ENCODE measurements at regions not wholly inside any gene's neighbourhood (a gene's known extent, or its start where the extent isn't known, plus 50 kb on each side); places are given as distances from the start of the nearest gene placed in this dataset.

DNA sequence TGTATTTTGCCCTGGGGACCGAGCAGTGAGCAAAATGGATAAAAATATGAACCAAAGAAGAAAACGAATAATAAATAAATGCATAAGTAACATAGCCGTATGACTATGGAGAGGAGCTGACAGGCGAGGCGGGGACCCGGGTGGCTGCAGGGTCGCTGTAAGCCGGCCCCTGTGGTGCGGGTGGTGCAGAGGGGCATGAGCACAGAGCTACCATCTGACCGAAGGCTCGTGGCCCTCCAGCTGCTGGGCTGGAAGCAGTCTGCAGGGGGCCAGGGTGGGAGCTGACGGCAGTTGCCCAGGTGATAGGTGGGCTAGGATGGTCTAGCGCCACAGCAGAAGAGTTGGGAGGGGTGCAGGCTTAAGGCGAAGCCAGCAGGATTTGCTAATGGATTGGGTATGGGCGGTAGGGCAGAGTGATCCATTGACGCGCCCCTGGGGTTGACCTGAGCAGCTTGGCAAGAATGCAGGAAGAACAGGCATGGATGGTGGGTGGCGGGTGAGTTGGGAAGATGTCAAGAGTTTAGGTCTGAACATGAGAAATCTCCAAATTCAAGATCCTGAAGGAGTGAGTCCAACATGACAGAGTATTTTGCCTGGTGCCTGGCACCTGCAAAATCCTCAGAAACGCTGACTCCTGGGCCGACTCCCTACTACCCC, 228.0 kb downstream of the FOXL1 start:
- DNase-seq (ENCODE audit: insufficient read length) = no peak
- FAIRE-seq = no peak
- TF ChIP-seq POLR2A (IDR thresholded peaks at IDR 0.05; ENCODE audit: low read depth, low read length) (no peak), POLR2AphosphoS5 (IDR thresholded peaks at IDR 0.05; ENCODE audit: low read depth, low read length) (no peak), TAF1 (IDR thresholded peaks at IDR 0.05; ENCODE audit: borderline replicate concordance, low read depth, low read length) (no peak)

- TF ChIP-seq TAF1 (IDR thresholded peaks at IDR 0.05; ENCODE audit: borderline replicate concordance, low read depth, low read length) = no peak
- TF ChIP-seq POLR2AphosphoS5 (IDR thresholded peaks at IDR 0.05; ENCODE audit: low read depth, low read length) = no peak
- TF ChIP-seq POLR2A (IDR thresholded peaks at IDR 0.05; ENCODE audit: low read depth, low read length) = no peak
- FAIRE-seq (no peak), DNase-seq (ENCODE audit: insufficient read length) (no peak)
These were observed 228.5 kb downstream of the FOXL1 start for GRCh38 chr16:86806838-86807351.

DNA sequence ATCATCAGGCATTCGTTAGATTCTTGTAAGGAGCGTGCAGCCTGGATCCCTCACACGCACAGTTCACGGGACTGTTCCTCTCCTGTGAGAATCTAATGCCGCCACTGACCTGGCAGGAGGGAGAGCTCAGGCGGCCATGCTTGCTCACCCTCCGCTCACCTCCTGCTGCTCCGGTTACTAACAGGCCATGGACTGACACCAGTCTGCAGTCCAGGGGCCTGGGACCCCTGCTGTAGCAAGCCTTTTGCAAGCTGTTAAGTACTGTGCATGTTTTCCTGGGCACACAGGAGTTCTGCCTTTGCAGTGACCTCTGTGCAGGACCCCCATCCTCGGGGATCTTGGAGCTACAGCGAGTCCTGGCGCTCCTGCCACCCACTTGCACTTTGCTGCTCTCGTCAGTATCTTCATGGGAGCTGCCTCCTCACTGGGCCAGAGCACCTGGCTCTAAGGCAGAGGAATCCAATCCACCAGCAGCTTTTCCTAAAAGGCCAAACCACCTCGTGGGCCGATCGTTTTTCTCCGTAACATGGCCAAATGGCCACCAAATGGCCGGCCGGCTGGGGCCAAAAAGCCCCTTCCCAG, 230.6 kb downstream of the FOXL1 start:
- no peak for FAIRE-seq
- no peak for DNase-seq (ENCODE audit: insufficient read length)
- TF ChIP-seq POLR2A (IDR thresholded peaks at IDR 0.05; ENCODE audit: low read depth, low read length) = no peak
- TF ChIP-seq POLR2AphosphoS5 (IDR thresholded peaks at IDR 0.05; ENCODE audit: low read depth, low read length) = no peak
- no peak for TF ChIP-seq TAF1 (IDR thresholded peaks at IDR 0.05; ENCODE audit: borderline replicate concordance, low read depth, low read length)

DNA sequence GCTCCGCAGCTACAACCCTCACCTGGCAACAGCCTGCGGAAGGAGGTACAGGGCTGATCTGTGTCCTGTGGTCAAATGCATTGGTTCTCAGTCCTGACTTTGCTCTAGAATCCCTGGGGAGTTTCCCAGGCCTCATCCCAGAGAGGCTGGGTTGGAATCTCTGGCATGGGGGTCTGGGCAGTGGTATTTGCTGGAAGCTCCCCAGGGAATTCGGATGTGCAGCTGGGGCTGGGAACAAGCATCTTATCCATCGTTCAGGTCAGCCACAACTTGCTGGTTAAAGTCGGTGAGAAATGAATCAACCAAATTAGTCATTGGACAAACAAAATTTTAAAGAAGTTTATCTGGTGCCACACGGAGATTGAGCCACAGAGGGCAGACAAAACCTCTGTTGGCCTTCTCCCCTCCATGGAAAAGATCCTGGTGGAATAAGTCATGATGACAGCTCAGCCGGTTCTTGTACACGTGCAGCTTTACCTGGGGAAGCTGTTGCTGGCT, 231.2 kb downstream of the FOXL1 start:
- FAIRE-seq (no peak), DNase-seq (ENCODE audit: insufficient read length) (no peak)
- TF ChIP-seq TAF1 (IDR thresholded peaks at IDR 0.05; ENCODE audit: borderline replicate concordance, low read depth, low read length) (no peak), POLR2A (IDR thresholded peaks at IDR 0.05; ENCODE audit: low read depth, low read length) (no peak), POLR2AphosphoS5 (IDR thresholded peaks at IDR 0.05; ENCODE audit: low read depth, low read length) (no peak)

DNA sequence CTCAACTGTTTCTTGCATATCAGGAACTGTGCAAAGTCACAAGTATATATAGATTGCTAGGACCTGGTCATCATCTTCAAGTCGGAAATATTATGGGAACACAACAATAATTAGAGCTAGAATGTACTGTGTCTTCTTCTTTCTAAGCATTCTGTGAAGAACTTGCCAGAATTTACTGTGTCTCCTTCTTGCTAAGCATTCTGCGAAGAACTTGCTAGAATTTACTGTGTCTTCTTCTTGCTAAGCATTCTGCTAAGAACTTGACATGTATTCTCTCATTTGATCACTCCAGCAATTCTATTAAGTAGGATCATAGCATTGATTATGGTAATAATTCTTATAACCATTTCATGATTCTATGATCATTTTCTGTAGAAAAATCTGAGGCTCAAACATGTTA, 231.7 kb downstream of the FOXL1 start:
- no peak for TF ChIP-seq POLR2AphosphoS5 (IDR thresholded peaks at IDR 0.05; ENCODE audit: low read depth, low read length)
- no peak for TF ChIP-seq POLR2A (IDR thresholded peaks at IDR 0.05; ENCODE audit: low read depth, low read length)
- no peak for TF ChIP-seq TAF1 (IDR thresholded peaks at IDR 0.05; ENCODE audit: borderline replicate concordance, low read depth, low read length)
- DNase-seq (ENCODE audit: insufficient read length) (no peak), FAIRE-seq (no peak)

GRCh38 chr16:86812363-86812970, 234.1 kb downstream of the FOXL1 start:
- no peak for FAIRE-seq
- TF ChIP-seq TAF1 (IDR thresholded peaks at IDR 0.05; ENCODE audit: borderline replicate concordance, low read depth, low read length) = no peak
- TF ChIP-seq POLR2AphosphoS5 (IDR thresholded peaks at IDR 0.05; ENCODE audit: low read depth, low read length) = no peak
- TF ChIP-seq POLR2A (IDR thresholded peaks at IDR 0.05; ENCODE audit: low read depth, low read length) = no peak
- DNase-seq (ENCODE audit: insufficient read length) = no peak

DNA sequence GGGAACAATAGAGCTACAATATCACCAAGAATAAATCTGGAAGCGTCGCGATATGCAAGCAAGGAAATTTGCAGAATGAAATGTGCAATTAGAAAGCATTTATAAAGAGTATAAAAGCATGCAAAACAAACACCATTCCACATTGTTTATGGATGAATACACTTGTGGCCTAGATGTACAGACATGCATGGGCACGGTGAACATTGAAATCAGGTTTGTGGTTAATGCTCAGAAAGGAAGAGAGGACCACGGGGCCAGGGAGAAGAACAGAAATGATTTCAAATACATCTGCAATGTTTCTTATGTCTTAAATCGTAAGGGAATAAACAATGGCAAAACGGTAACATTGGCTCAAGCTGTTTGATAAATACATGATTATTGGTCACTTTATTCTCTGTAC, 235.9 kb downstream of the FOXL1 start:
- TF ChIP-seq POLR2AphosphoS5 (IDR thresholded peaks at IDR 0.05; ENCODE audit: low read depth, low read length) (no peak), TAF1 (IDR thresholded peaks at IDR 0.05; ENCODE audit: borderline replicate concordance, low read depth, low read length) (no peak), POLR2A (IDR thresholded peaks at IDR 0.05; ENCODE audit: low read depth, low read length) (no peak)
- FAIRE-seq = no peak

GRCh38 chr16:86816930-86817625, 238.7 kb downstream of the FOXL1 start:
- FAIRE-seq = no peak
- no peak for TF ChIP-seq POLR2AphosphoS5 (IDR thresholded peaks at IDR 0.05; ENCODE audit: low read depth, low read length)
- no peak for TF ChIP-seq POLR2A (IDR thresholded peaks at IDR 0.05; ENCODE audit: low read depth, low read length)
- TF ChIP-seq TAF1 (IDR thresholded peaks at IDR 0.05; ENCODE audit: borderline replicate concordance, low read depth, low read length) = no peak
- DNase-seq (ENCODE audit: insufficient read length) = no peak

More for the DNA sequence above, 235.9 kb downstream of the FOXL1 start:
- no peak for DNase-seq (ENCODE audit: insufficient read length)

DNA sequence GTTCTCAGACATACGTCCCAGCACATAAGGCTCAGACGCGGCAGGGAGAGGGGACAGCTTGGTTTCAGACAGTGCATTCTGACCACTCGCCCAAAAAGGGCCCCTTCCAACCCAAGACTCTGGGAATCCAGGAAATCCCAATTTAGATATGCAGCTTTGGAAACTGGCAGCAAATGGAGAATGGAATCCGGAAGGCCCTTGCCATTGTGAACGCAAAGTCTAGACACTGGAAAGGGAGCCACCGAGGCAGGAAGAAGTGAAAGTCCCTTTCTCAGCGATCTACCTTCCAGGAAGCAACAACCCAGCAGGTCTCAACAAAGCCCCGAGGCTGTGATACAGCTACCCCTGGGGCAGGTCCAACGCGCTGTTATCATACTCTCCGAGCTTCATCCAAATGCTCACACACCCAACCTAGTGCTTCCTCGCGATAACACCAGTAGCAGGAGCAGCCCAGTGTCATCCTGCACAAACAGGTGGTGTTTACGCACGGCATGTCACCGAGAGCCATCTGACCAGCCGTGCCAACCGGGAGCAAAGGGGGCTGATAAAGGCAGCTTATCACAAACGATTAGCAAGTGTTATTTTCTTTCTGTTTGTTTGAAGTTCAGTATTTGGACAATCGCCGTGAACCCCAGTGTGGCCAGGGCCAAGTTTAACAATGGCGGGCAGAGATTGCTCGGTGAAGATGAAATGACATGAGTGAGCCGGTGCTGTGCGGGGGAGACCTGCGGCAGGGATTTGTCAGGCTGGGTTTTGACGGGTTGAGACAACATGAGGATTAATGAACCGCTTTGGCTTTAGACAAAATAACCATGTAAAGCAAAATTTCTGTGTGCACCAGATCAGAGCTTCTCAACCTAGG, 240.6 kb downstream of the FOXL1 start:
- no peak for DNase-seq (ENCODE audit: insufficient read length)
- no peak for TF ChIP-seq POLR2A (IDR thresholded peaks at IDR 0.05; ENCODE audit: low read depth, low read length)
- no peak for TF ChIP-seq POLR2AphosphoS5 (IDR thresholded peaks at IDR 0.05; ENCODE audit: low read depth, low read length)
- TF ChIP-seq TAF1 (IDR thresholded peaks at IDR 0.05; ENCODE audit: borderline replicate concordance, low read depth, low read length) = no peak
- no peak for FAIRE-seq

DNA sequence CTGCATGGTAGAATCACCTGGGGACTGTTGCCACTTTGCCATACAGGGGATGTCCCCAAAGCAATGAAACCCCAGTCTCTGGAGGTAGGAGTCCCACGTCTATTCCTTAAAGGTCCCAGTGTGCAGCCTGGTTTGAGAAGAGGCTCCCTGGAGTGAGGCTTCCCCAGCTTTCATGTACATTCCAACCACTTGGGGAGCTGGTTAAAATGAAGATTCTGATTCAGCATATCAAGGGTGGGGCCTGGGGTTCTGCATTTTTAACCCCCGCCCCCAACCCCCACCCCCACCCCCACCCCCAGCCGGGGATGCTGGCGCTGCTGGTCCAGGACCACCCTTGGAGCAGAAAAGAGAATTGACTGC, 241.2 kb downstream of the FOXL1 start:
- no peak for FAIRE-seq
- TF ChIP-seq POLR2A (IDR thresholded peaks at IDR 0.05; ENCODE audit: low read depth, low read length) (no peak), TAF1 (IDR thresholded peaks at IDR 0.05; ENCODE audit: borderline replicate concordance, low read depth, low read length) (no peak), POLR2AphosphoS5 (IDR thresholded peaks at IDR 0.05; ENCODE audit: low read depth, low read length) (no peak)
- DNase-seq (ENCODE audit: insufficient read length) = no peak

All from GM12892 (cell line).